Right forelimb (tissue), 1 donor: ENCODE measurements at regions not wholly inside any gene's neighbourhood (a gene's known extent, or its start where the extent isn't known, plus 50 kb on each side); places are given as distances from the start of the nearest gene placed in this dataset.
"Not testable (repeated sequence)": the region's sequence is repeated elsewhere in the genome, so short reads cannot be mapped to it uniquely, and the experiment has no call there.

Experiments used
- DNase-seq: peaks from one replicate; pipeline ENCODE4 v3.0.0-alpha.2; 2018

DNA sequence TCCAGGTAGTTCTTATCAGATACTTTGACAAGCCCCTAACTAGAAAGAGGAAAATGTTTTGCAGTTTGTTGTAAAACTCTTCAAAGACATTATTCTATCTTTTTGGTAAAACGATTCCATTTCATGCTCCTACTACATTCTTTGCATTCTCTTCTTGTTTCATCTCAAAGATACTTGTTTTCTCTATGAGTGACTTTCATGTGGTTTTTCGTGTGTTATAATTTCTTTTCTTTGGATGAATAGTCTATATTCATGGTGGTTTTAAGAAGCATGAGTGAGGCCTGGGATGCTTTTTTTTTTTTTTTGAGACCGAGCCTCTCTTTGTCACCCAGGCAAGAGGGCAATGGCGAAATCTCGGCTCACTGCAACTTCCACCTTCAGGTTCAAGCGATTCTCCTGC is 292.5 kb upstream of the LYZL1 start:
- DNase-seq = no peak

DNA sequence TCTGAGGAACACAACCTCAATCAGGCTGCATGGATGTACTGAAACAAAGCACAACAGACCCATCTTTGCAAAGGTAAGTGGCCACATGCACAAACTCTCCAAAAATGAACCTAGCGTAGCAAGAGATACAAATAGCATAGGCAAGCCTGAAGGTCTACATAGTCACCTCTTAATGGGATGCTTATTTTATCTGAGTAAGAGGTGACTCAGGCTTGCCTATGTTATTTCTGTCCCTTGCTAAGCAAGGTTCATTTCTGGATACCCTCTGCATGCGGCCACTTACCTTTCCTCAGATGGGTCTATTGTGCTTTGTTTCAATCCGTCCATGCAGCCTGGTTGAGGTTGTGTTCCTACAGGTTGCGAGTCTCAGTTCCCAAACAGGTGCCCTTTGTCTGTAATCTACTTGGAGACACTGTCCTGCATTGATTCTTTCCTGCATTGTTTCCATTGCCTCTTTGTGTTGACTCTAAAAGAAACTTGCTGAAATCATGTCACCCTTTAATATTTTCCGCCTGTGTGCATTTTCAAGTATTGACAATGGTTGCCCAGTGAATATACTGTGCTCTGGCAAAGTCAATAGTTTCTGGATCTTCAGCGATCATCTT is 291.8 kb upstream of the LYZL1 start:
- DNase-seq = no peak

DNA sequence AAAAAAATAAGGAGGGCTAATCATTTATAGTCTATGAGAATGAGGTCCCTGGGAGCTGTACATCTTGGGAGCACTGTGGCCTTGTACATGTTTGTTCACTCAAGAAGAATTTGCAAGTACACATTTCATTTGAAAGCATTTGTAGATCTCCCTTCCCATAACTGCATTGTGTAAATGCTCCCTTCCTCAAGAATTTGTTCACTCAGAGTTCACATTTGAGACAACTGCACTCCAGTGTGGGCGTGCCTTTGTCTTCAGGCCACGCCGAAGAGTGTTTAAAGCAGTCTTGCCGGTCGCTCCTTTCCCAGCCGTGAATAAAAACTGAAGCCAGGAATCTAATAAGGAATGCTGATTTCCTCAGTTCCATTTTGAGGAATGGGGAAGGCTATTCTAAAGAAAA is 291.1 kb upstream of the LYZL1 start:
- no peak for DNase-seq

DNA sequence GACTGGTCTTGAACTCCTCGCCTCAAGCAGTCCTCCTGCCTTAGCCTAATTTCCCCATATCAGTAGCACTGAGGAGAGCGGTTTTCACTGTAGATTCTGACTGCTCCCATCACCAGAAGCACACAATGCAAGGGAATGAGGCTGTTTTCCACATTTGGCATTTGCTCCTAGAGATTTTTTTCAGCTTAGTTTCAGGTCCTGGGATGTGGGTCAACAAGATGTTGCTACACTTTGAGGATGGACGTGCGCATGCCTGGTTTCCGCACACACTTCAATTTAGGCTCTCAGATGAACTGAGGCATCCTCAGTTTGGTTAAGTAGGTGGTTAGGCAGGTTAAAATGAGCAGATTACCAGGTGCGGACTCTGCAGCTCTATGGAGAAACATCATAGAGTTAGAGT is 287.1 kb upstream of the LYZL1 start:
- no peak for DNase-seq

DNA sequence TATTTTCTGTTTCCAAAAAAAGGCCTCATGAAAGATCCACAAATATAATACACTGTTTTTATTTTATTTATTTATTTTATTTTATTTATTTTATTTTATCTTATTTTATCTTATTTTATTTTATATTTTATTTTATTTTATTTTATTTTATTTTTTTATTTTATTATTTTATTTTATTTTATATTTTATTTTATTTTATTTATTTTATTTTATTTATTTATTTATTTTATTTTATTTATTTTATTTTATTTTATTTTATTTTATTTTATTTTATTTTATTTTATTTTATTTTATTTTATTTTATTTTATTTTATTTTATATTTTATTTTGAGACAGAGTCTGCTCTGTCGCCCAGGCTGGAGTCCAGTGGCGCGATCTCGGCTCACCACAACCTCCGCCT is 285.9 kb upstream of the LYZL1 start:
- DNase-seq = not testable (repeated sequence)

DNA sequence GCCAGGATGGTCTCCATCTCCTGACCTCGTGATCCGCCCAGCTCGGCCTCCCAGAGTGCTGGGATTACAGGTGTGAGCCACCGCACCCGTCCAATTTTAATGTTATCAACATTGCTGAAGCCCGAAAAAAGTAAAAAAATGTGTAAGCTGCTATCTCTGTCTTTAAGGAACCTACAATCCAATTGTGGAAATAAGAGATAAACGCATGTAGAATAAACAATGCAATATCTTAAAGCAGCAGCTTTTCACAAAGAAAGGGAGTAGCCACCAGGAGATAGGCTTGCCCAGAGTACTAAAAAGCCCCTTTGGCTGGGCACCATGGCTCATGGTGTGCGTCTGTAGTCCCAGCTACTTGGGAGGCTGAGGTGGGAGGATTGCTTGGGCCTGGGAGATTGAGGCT is 282.9 kb upstream of the LYZL1 start:
- DNase-seq = no peak

DNA sequence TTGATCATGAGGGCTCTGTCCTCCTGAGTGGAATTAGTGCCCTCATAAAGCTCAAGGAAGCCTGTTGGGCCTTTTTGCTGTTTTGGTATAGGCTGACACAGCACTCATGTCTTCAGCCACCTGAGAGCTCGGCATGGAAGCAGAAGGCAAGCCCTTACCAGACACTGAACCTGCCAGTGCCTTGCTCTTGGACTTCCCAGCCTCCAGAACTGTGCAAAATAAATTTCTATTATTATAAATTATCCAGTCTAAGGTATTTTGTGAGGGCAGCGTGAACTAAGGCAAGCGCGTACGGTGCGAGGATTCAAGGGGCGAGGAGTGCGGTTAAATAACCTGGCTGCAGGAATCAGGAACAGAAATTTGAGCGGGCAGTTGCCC is 281.5 kb upstream of the LYZL1 start:
- no peak for DNase-seq

DNA sequence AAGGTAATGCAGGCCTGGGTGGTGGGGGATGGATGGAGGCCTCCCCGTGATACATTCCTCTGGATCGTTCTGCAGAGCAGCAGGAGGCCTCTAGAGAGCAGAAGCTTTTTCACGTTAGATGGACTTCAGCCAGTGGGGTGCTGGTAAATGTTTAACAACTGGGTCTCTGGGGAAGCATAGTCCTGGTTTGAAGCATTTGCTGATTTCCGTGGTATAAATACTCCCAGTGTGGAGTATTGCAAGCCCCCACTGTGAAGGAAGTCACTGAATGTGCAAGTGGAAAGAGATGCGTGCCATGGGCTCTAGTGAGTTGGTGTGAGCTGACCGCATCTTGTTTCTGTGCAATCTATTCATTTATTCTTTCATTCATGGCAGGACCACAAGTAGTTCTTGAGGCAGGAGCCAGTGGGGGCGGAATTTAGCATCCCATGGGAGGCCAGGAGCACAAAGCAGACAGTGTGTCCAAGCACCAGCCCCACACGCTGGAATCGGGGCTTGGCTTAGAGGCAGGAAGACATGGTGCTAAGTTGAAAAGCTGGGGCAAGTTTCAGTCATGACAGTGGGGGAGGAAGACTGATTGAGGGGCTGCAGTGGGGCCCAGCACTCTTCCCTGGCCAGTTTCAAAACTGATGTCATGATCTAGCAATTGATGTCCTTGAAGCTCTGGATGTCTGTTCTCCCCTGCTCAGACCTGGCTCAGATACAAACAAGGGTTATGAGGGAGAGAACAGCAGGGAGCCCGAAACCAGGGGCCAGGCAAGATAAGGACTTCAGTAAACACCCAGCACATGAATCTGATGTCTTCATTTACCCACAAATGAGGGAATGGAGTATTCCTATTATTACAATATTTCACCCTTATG is 280.9 kb upstream of the LYZL1 start:
- no peak for DNase-seq

DNA sequence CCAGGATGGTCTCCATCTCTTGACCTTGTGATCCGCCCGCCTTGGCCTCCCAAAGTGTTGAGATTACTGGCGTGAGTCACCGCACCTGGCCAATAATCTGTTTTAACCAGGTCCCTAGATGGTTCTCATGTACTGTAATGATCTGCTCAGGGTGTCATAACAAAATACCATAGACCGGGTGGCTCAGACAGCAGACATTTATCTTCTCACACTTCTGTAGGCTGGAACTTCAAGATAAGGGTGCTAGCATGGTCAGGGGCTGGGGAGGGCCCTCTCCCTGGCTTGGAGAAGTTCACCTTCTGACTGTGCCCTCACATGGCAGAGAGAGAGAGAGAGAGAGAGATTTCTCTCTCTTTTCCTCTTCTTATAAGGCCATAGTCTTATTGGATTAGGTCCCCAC is 279.4 kb upstream of the LYZL1 start:
- DNase-seq = no peak

DNA sequence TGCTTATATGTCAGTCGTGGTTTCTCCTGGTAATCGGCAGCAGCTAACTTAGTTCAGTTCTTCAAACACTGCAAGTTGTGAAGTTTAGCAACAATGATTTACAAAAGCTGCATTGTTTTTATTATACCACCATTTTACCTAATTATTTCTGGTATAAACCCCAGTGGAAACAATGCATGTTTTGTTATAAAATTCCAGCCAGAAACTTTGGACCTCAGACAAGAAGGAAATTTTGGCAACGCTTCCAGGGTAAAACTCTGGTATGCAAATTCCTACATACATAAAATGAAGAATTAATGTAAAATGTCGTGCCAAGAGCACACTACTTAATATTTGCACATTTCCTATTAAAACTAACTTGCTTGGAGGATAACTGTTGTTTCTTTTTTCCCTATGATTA is 277.4 kb upstream of the LYZL1 start:
- DNase-seq = no peak

DNA sequence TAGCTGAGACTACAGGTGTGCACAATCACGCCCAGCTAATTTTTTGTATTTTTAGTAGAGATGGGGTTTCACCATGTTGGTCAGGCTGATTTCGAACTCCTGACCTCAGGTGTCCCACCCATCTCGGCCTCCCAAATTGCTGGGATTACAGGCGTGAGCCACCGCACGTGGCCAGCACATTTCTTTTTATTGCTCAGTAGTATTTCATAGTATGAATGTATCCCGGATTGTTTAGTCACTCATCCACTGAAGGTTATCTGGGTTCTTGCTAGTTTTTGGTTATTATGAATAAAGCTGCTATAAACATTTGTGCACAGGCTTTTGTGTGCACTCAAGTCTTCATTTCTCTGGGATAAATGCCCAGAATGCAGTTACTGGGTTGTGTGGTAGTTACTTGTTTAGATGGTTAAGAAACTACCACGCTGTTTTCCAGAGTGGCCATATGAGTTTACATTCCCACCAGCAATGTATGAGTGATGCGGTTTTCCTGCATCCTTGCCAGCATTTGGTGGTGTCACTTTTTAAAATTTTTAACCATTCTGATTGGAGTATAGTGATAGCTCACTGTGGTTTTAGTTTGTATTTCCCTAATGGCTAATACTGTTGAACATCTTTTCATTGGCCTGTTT is 275.8 kb upstream of the LYZL1 start:
- DNase-seq = no peak

DNA sequence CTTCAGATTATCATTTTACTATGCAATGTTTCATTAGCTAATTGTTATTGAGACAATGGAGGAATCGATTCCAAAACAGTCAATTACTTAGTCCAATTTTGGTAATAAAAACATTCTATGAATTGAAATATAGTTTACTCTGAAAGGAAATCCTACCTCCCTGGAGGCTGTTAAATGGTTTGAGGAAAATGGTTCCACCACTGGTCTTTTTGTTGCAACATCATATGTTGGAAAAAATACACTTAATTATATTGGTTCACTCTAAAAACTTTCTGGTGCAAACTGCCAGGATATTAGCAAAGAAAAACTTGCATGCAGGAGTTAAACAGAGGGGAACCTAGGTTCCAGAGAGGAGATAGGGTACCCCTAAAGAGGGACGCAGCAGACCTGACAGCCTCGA is 267.3 kb upstream of the LYZL1 start:
- DNase-seq = no peak

DNA sequence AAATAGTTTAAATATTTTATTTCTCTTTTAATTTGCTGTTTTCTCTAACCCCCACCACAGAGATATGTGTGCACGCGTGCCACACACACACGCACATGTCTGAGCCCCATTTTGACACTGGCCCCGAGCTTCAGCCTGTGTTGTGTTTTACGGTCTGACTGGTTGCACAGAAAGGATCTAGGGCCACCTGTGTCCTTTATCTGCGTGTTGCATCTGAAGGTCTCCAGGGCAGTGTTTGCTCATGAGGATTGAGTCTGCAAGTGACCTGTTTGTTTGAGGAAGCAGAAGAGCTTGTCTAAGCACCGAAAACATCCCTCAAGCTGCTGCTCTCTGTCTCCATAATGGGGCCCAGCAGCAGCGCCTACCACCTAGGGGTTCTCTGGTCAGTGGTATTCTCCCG is 266.4 kb upstream of the LYZL1 start:
- DNase-seq = no peak

DNA sequence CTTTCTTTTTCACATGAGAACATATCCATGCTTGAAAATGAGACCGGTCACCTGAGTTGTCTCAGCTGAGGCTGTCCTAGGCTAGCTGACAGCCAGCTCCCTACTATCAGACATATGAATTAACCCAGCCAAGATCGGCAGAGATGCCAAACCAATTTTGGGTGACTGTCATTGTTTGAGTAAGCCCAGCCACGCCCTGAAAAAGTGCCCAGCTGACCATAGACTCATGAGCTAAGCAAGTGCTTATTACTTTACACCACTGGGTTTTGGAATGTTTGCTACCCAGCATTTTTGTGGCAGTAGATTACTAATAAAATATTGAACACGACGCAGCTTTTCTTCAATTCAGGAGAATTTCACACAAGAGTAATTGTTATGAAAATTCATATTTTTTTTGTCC is 265.2 kb upstream of the LYZL1 start:
- DNase-seq = no peak

DNA sequence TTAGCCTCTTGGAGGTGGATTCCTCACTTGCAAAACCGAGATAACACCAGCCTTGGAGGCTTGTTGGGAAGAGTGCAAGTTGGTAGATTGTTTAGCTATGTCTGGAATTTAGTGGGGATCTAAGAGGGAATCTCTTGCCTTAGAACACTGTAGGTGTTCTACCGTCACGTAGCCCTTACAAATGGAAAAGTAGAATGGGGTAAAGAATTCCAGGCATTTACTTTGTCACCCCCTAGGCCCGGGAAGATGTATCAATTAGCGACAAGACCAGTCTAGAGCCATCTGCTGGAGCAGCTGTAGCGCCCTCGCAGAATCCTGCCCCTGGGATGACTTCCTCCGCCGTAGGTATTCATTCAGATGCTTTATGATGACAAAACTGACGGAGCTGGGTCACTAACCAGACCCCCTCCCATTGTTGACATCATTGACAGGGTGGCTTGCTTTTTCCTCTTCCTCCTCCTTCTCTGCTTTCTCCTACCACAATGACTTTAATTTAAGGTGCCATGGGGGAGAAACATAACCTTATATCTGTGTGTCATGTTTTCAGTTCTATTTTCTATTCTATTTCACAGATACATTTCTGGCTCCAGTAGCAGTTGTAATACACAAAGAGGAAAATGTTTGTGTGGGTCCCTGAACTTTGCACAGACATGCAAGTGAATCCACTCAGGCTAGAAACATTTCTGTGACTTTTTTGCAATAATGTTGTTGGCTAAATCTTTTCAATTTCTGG is 262.6 kb upstream of the LYZL1 start:
- no peak for DNase-seq

DNA sequence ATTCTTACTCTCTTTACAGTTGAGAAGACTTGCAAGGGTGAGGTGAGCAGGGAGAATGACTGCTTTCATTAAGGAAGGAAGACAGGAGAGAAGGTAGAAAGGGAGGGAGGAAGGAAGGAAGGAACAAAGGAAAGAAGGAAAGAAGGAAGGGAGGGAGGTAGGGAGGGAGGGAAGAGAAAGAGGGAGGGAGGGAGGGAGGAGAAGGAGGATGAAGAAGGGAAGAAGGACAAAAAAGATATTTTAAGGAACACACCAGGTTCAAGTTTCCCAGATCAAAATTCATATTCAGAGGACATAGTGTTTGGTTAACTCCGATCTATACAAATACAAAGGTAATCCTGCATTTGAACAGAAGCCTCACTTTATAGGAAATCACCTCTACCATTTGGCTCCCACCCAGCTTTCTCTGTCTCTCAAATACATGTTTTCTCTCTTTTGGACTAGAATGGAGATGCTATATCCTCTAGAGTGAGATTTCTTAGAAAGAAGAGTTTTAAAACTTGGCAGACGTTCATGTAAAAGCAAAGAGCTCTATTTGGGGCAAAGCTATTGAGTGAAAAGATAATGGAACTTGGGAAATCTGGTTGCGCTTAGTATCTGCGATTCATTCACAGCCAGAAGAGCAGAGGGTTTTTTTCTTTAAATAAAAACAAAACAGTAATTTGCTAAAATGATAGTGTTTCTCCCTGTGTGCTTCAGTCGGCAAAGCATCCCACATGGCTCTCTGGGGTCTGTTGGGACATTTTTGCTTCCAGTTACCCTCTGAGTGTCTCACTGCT is 261.9 kb upstream of the LYZL1 start:
- DNase-seq = no peak

DNA sequence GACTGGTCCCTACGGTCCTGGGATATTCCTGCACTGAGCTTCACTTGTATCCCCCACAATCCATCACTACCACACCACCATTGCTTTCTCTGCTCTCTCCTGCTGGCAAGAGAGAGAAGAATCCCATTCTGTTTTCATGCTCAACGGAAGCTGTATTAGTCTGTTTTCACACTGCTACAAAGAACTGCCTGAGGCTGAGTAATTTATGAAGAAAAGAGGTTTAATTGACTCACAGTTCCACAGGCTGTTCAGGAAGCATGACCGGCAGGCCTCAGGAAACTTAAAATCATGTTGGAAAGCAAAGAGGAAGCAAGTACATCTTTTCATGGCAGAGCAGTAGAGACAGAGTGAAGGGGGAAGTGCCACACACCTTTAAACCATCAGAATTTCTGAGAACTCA is 260.4 kb upstream of the LYZL1 start:
- DNase-seq = no peak

DNA sequence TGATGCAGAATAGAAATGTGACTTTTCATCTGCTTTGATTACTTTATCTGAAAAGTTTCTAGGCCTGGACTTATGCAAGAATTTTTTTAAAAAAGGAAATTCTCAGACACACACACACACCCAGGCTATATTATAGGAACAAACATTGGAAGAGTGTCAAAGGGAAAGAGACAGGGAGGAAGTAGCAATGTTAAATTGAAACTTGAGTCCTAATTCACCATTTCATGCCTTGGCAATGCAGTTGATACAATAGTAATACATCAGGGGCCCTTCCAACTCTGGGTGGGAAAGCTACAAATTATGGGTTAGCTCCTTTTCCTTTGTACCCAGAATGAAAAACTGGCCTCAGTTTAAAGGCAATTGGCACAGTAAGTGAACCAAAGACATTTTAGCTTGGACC is 258.0 kb upstream of the LYZL1 start:
- no peak for DNase-seq

DNA sequence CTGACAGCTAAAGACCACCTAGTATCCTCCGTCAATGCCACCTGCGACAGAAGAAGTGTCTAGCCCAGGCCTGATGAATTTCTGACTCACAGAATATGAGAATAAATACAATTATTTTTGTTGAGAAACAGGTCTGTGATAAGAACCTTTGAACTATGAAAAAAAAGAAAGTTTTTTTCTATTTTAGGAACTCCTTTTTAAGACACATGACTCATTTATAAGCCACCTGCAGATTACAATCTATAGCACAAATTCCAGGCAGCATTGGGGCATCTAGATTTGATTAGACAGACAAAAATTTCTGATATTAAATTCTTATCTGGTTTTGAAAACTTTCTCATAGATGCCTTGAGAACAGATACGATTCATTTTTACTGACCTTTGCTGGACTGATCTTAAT is 256.7 kb upstream of the LYZL1 start:
- no peak for DNase-seq

DNA sequence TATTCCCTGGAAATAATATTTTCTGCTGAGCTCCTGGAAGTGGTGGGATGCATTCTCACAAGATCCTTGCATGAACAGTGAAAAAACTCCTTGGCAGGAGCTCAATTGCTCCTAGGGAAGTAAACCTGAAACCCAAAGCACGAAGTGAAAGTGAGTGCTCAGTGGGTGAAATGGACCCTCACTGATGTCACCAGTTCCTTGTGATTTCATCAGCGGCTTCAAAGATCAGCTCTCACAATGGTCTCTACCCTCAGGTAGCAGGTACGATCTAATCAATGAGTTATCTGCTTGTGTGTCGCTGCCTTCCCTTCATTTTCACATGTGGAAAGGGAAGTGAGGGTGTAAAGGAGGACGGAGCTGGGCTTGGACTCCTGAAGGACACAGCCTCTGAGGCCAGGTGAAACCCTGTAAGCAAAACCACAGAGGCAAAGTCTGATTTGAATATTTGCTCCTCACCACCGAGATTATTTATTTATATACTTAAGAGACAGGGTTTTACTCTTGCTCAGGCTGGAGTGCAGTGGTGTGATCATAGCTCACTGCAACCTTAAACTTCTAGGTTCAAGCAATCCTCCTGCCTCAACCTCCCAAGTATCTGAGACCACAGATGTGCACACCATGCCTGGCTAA is 255.4 kb upstream of the LYZL1 start:
- DNase-seq = no peak

DNA sequence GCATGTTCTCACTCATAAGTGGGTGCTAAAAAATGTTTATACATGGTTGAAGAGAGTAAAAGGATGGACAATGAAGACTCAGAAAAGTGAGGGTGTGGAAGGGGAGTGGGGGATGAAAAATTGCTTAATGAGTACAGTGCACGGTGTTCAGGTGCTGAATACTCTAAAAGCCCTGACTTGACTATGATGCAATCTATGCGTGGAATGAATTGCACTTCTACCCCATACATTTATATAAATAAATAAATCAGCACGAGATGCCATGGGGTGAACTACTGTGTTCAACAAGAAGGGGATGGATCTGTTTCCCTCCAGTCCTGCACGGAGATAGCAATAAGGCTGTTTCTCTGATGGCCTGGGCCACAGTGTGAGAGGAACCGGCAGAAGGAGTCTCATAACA is 254.3 kb upstream of the LYZL1 start:
- DNase-seq = no peak

DNA sequence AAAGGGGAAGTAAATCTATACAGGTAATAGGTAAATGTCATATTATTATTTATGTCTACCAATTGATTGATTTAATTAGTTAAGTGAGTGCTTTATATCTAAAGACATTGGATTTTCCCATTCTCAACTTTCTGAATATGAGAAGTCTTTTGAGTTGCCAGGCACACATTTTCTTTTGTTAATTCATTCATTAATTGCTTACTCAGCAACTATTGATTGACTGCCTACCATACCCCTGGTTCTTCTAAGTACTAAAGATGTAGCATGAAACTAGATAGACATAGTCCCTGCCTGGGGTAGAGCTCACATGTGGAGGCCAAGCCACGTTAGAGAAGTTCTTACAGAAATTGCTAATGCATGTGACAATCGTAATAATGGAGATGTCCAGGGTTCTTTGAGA is 253.1 kb upstream of the LYZL1 start:
- DNase-seq = no peak
